ENCODE measurements at regions not wholly inside any gene's neighbourhood (a gene's known extent, or its start where the extent isn't known, plus 50 kb on each side); places are given as distances from the start of the nearest gene placed in this dataset.

- H3K36me3 ChIP-seq (ENCODE audit: control insufficient read depth, insufficient read depth, low read length): no peaks in the 10 kb centered on the region
- no peak overlapping the region for H2BK5ac ChIP-seq (ENCODE audit: low read length)
- no peaks in the 10 kb centered on the region for H3K4me1 ChIP-seq (ENCODE audit: control insufficient read depth, low read depth, low read length)
- H4K5ac ChIP-seq (ENCODE audit: low read length): no peak overlapping the region
- no peak overlapping the region for H2BK15ac ChIP-seq (replicated peaks; ENCODE audit: low read depth)
- H3K4me2 ChIP-seq (ENCODE audit: low read length): no peak overlapping the region
- H3K27me3 ChIP-seq (ENCODE audit: insufficient read depth, low read length, poor library complexity): no peaks in the 10 kb centered on the region
- no peak overlapping the region for H3K4me3 ChIP-seq (ENCODE audit: low read length)
- no peaks in the 10 kb centered on the region for H3K79me1 ChIP-seq (ENCODE audit: low read length)
- H3K56ac ChIP-seq (ENCODE audit: low read length): no peak overlapping the region
- H4K8ac ChIP-seq (ENCODE audit: low read depth, low read length): no peak overlapping the region
- no peak for DNase-seq
- no CpG with 5 or more reads among the region's 4 CpGs for WGBS (ENCODE audit: extremely low coverage, insufficient coverage, low lambda C conversion rate)
- no peak overlapping the region for H3K23ac ChIP-seq (ENCODE audit: low read length)
- H2AK5ac ChIP-seq (ENCODE audit: low read length): no peak overlapping the region
- H3K9ac ChIP-seq (ENCODE audit: low read length): no peak overlapping the region
- no peak overlapping the region for H2BK120ac ChIP-seq (ENCODE audit: low read depth, low read length)
- H3K79me2 ChIP-seq (ENCODE audit: control insufficient read depth, insufficient read depth, low read length): no peaks in the 10 kb centered on the region
- H3K27ac ChIP-seq (ENCODE audit: low read depth, low read length): no peak overlapping the region
- H3K4ac ChIP-seq (ENCODE audit: low read depth, low read length): no peak overlapping the region
- H3K18ac ChIP-seq (ENCODE audit: low read length): no peak overlapping the region
These were observed 827.7 kb downstream of the SOCS6 start for GRCh38 chr18:71116535-71116934.

DNA sequence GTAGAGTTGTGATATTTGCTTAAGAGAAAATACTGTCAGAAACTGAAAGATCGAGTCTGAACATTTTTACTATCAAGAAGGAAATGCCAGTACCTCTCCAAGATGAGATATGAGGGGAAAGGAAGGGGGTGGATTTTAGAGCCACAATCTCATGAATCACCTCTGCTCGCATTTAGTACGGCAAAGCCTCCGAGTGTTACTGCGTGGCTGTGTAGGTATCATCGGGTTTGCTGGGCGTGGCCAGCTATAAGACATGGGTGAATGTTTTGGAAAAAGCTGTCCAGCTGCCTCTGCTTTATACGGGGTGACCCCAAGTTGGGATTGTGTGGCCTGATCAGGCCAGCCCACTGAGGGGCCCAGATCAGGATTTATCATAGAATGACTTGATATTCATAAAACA lies 826.4 kb downstream of the SOCS6 start:
- no peak overlapping the region for H3K9ac ChIP-seq (ENCODE audit: low read length)
- no peak overlapping the region for H2AK5ac ChIP-seq (ENCODE audit: low read length)
- H3K23ac ChIP-seq (ENCODE audit: low read length): no peak overlapping the region
- DNase-seq: no peak
- no peak overlapping the region for H3K4me2 ChIP-seq (ENCODE audit: low read length)
- H3K4ac ChIP-seq (ENCODE audit: low read depth, low read length): no peak overlapping the region
- H3K4me1 ChIP-seq (ENCODE audit: control insufficient read depth, low read depth, low read length): no peaks in the 10 kb centered on the region
- no peak overlapping the region for H2BK120ac ChIP-seq (ENCODE audit: low read depth, low read length)
- H2BK15ac ChIP-seq (replicated peaks; ENCODE audit: low read depth): no peak overlapping the region
- no peak overlapping the region for H4K8ac ChIP-seq (ENCODE audit: low read depth, low read length)
- no peaks in the 10 kb centered on the region for H3K79me2 ChIP-seq (ENCODE audit: control insufficient read depth, insufficient read depth, low read length)
- H3K18ac ChIP-seq (ENCODE audit: low read length): no peak overlapping the region
- no peak overlapping the region for H3K56ac ChIP-seq (ENCODE audit: low read length)
- no CpG with 5 or more reads among the region's 8 CpGs for WGBS (ENCODE audit: extremely low coverage, insufficient coverage, low lambda C conversion rate)
- H3K36me3 ChIP-seq (ENCODE audit: control insufficient read depth, insufficient read depth, low read length): no peaks in the 10 kb centered on the region
- no peak overlapping the region for H3K4me3 ChIP-seq (ENCODE audit: low read length)
- H4K5ac ChIP-seq (ENCODE audit: low read length): no peak overlapping the region
- H3K27me3 ChIP-seq (ENCODE audit: insufficient read depth, low read length, poor library complexity): no peaks in the 10 kb centered on the region
- H3K27ac ChIP-seq (ENCODE audit: low read depth, low read length): no peak overlapping the region
- no peak overlapping the region for H2BK5ac ChIP-seq (ENCODE audit: low read length)
- H3K79me1 ChIP-seq (ENCODE audit: low read length): no peaks in the 10 kb centered on the region

- no peak overlapping the region for H2BK120ac ChIP-seq (ENCODE audit: low read depth, low read length)
- no CpG with 5 or more reads among the region's 11 CpGs for WGBS (ENCODE audit: extremely low coverage, insufficient coverage, low lambda C conversion rate)
These were observed 825.8 kb downstream of the SOCS6 start for GRCh38 chr18:71114550-71115210.

DNA sequence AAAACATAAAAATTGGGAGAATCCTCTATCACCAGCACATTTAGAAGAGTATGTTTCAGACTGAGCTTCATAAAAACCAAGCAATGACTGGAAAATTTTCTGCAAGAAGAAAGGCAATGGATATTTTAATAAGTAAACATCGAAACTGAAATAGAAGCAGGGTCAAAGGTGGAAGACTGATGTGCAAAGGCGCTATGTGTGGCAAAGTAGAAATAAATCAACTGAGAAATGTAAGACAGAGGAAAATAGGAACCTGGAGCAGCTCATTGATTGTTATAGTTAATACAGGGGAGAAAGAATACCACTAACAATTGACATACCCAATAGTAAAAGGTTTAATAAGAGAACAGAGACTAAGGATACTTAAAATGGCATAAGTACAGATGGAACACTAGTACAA lies 818.4 kb downstream of the SOCS6 start:
- H3K9ac ChIP-seq (ENCODE audit: low read length): no peak overlapping the region
- H2BK15ac ChIP-seq (replicated peaks; ENCODE audit: low read depth): no peak overlapping the region
- H2BK120ac ChIP-seq (ENCODE audit: low read depth, low read length): no peak overlapping the region
- H3K23ac ChIP-seq (ENCODE audit: low read length): no peak overlapping the region
- DNase-seq: no peak
- no peak overlapping the region for H3K4ac ChIP-seq (ENCODE audit: low read depth, low read length)
- H3K56ac ChIP-seq (ENCODE audit: low read length): no peak overlapping the region
- no peaks in the 10 kb centered on the region for H3K27me3 ChIP-seq (ENCODE audit: insufficient read depth, low read length, poor library complexity)
- no peak overlapping the region for H4K8ac ChIP-seq (ENCODE audit: low read depth, low read length)
- H3K79me2 ChIP-seq (ENCODE audit: control insufficient read depth, insufficient read depth, low read length): no peaks in the 10 kb centered on the region
- no peaks in the 10 kb centered on the region for H3K36me3 ChIP-seq (ENCODE audit: control insufficient read depth, insufficient read depth, low read length)
- H3K18ac ChIP-seq (ENCODE audit: low read length): no peak overlapping the region
- no peak overlapping the region for H2BK5ac ChIP-seq (ENCODE audit: low read length)
- H3K4me1 ChIP-seq (ENCODE audit: control insufficient read depth, low read depth, low read length): no peaks in the 10 kb centered on the region
- H3K79me1 ChIP-seq (ENCODE audit: low read length): no peaks in the 10 kb centered on the region
- no peak overlapping the region for H3K4me3 ChIP-seq (ENCODE audit: low read length)
- WGBS (ENCODE audit: extremely low coverage, insufficient coverage, low lambda C conversion rate): no CpG with 5 or more reads among the region's 2 CpGs
- no peak overlapping the region for H3K27ac ChIP-seq (ENCODE audit: low read depth, low read length)
- H2AK5ac ChIP-seq (ENCODE audit: low read length): no peak overlapping the region
- H3K4me2 ChIP-seq (ENCODE audit: low read length): no peak overlapping the region
- no peak overlapping the region for H4K5ac ChIP-seq (ENCODE audit: low read length)

More at GRCh38 chr18:71114550-71115210, 825.8 kb downstream of the SOCS6 start:
- Histone ChIP-seq H3K9ac (ENCODE audit: low read length) (no peak overlapping the region), H2BK5ac (ENCODE audit: low read length) (no peak overlapping the region), H4K5ac (ENCODE audit: low read length) (no peak overlapping the region), H3K18ac (ENCODE audit: low read length) (no peak overlapping the region), H3K4me2 (ENCODE audit: low read length) (no peak overlapping the region), H3K79me1 (ENCODE audit: low read length) (no peaks in the 10 kb centered on the region), H2AK5ac (ENCODE audit: low read length) (no peak overlapping the region), H3K27ac (ENCODE audit: low read depth, low read length) (no peak overlapping the region), H3K4me1 (ENCODE audit: control insufficient read depth, low read depth, low read length) (no peaks in the 10 kb centered on the region), H3K79me2 (ENCODE audit: control insufficient read depth, insufficient read depth, low read length) (no peaks in the 10 kb centered on the region), H3K27me3 (ENCODE audit: insufficient read depth, low read length, poor library complexity) (no peaks in the 10 kb centered on the region), H3K4me3 (ENCODE audit: low read length) (no peak overlapping the region), H4K8ac (ENCODE audit: low read depth, low read length) (no peak overlapping the region), H3K23ac (ENCODE audit: low read length) (peak overlapping the region; percentile 73), H2BK15ac (replicated peaks; ENCODE audit: low read depth) (no peak overlapping the region), H3K36me3 (ENCODE audit: control insufficient read depth, insufficient read depth, low read length) (no peaks in the 10 kb centered on the region), H3K4ac (ENCODE audit: low read depth, low read length) (no peak overlapping the region), H3K56ac (ENCODE audit: low read length) (no peak overlapping the region)
- DNase-seq: no peak

DNA sequence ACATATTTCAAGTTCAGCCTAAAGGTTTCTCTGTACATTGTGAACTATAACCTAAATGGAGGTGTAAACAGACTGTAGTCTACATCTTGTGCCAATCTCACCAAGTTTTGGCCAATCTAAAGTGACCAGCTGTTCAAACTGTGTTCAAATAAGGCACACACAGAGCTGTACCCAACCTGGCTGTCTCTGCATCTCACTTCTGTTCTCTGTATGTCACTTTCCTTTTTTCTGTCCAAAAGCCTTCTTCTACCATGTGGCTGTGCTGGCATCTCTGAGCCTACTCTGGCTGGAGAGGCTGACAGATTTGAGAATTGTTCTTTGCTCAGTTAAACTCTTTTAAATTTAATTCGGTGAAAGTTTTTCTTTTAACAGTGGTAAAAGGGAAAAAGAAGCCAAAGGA lies 817.9 kb downstream of the SOCS6 start:
- no peaks in the 10 kb centered on the region for H3K79me1 ChIP-seq (ENCODE audit: low read length)
- H3K4ac ChIP-seq (ENCODE audit: low read depth, low read length): no peak overlapping the region
- H3K4me3 ChIP-seq (ENCODE audit: low read length): no peak overlapping the region
- no peaks in the 10 kb centered on the region for H3K4me1 ChIP-seq (ENCODE audit: control insufficient read depth, low read depth, low read length)
- no peak overlapping the region for H4K8ac ChIP-seq (ENCODE audit: low read depth, low read length)
- H2BK15ac ChIP-seq (replicated peaks; ENCODE audit: low read depth): no peak overlapping the region
- H3K27ac ChIP-seq (ENCODE audit: low read depth, low read length): no peak overlapping the region
- no peak overlapping the region for H3K23ac ChIP-seq (ENCODE audit: low read length)
- WGBS (ENCODE audit: extremely low coverage, insufficient coverage, low lambda C conversion rate): no CpG with 5 or more reads among the region's 1 CpG
- H2BK5ac ChIP-seq (ENCODE audit: low read length): no peak overlapping the region
- DNase-seq: no peak
- no peaks in the 10 kb centered on the region for H3K36me3 ChIP-seq (ENCODE audit: control insufficient read depth, insufficient read depth, low read length)
- no peak overlapping the region for H2AK5ac ChIP-seq (ENCODE audit: low read length)
- H3K27me3 ChIP-seq (ENCODE audit: insufficient read depth, low read length, poor library complexity): no peaks in the 10 kb centered on the region
- no peak overlapping the region for H4K5ac ChIP-seq (ENCODE audit: low read length)
- no peak overlapping the region for H3K4me2 ChIP-seq (ENCODE audit: low read length)
- no peak overlapping the region for H3K9ac ChIP-seq (ENCODE audit: low read length)
- no peak overlapping the region for H2BK120ac ChIP-seq (ENCODE audit: low read depth, low read length)
- no peak overlapping the region for H3K56ac ChIP-seq (ENCODE audit: low read length)
- no peaks in the 10 kb centered on the region for H3K79me2 ChIP-seq (ENCODE audit: control insufficient read depth, insufficient read depth, low read length)
- H3K18ac ChIP-seq (ENCODE audit: low read length): no peak overlapping the region

GRCh38 chr18:71105994-71106546 lies 817.2 kb downstream of the SOCS6 start:
- Histone ChIP-seq H2AK5ac (ENCODE audit: low read length) (no peak overlapping the region), H3K27ac (ENCODE audit: low read depth, low read length) (no peak overlapping the region), H3K4me3 (ENCODE audit: low read length) (no peak overlapping the region), H2BK5ac (ENCODE audit: low read length) (no peak overlapping the region), H3K18ac (ENCODE audit: low read length) (no peak overlapping the region), H3K4me1 (ENCODE audit: control insufficient read depth, low read depth, low read length) (no peaks in the 10 kb centered on the region), H4K8ac (ENCODE audit: low read depth, low read length) (no peak overlapping the region), H3K56ac (ENCODE audit: low read length) (no peak overlapping the region), H2BK120ac (ENCODE audit: low read depth, low read length) (no peak overlapping the region), H3K23ac (ENCODE audit: low read length) (no peak overlapping the region), H3K4ac (ENCODE audit: low read depth, low read length) (no peak overlapping the region), H3K79me1 (ENCODE audit: low read length) (no peaks in the 10 kb centered on the region), H3K36me3 (ENCODE audit: control insufficient read depth, insufficient read depth, low read length) (no peaks in the 10 kb centered on the region), H3K9ac (ENCODE audit: low read length) (no peak overlapping the region), H3K4me2 (ENCODE audit: low read length) (no peak overlapping the region), H3K27me3 (ENCODE audit: insufficient read depth, low read length, poor library complexity) (no peaks in the 10 kb centered on the region), H2BK15ac (replicated peaks; ENCODE audit: low read depth) (no peak overlapping the region), H3K79me2 (ENCODE audit: control insufficient read depth, insufficient read depth, low read length) (no peaks in the 10 kb centered on the region), H4K5ac (ENCODE audit: low read length) (no peak overlapping the region)
- DNase-seq: no peak
- WGBS (ENCODE audit: extremely low coverage, insufficient coverage, low lambda C conversion rate): no CpG with 5 or more reads among the region's 4 CpGs
